Effector memory CD4-positive, alpha-beta T cell (primary cell): ENCODE measurements at regions not wholly inside any gene's neighbourhood (a gene's known extent, or its start where the extent isn't known, plus 50 kb on each side); places are given as distances from the start of the nearest gene placed in this dataset.
"Not testable (repeated sequence)": the region's sequence is repeated elsewhere in the genome, so short reads cannot be mapped to it uniquely, and the experiment has no call there.

ENCODE experiments used
- DNase-seq, 3 donors: peaks; one replicate each; pipeline ENCODE4 v3.0.0-alpha.2; 2020
- H3K27ac ChIP-seq: 2 replicates; pipeline ENCODE4 v1.7.0; 2013; ENCODE audit warnings: mild to moderate bottlenecking, low read length, moderate library complexity; ENCODE audit not compliant: insufficient read depth, poor library complexity, severe bottlenecking
- H3K27me3 ChIP-seq: replicated peaks from 2 replicates; pipeline ENCODE4 v1.7.0; 2013; ENCODE audit warnings: mild to moderate bottlenecking, low read length; ENCODE audit not compliant: insufficient read depth, control insufficient read depth, poor library complexity, severe bottlenecking
- H3K36me3 ChIP-seq: 2 replicates; pipeline ENCODE4 v1.7.0; 2013; ENCODE audit warnings: mild to moderate bottlenecking, low read length, moderate library complexity; ENCODE audit not compliant: control insufficient read depth, insufficient read depth
- H3K4me1 ChIP-seq: 2 replicates; pipeline ENCODE4 v1.7.0; 2013; ENCODE audit warnings: low read length, mild to moderate bottlenecking; ENCODE audit not compliant: control insufficient read depth, insufficient read depth, poor library complexity, severe bottlenecking
- H3K4me3 ChIP-seq: 2 replicates; pipeline ENCODE4 v1.7.0; 2013; ENCODE audit warnings: low read length, low read depth, mild to moderate bottlenecking; ENCODE audit not compliant: insufficient read depth, poor library complexity, severe bottlenecking
- H3K9me3 ChIP-seq: 2 replicates; pipeline ENCODE4 v1.7.0; 2013; ENCODE audit warnings: mild to moderate bottlenecking, low read length, moderate library complexity; ENCODE audit not compliant: control insufficient read depth

GRCh38 chr2:57210855-57211254 is 835.8 kb upstream of the VRK2 start:
- no peaks in the 10 kb centered on the region for H3K27me3 ChIP-seq
- H3K4me3 ChIP-seq: no peak overlapping the region
- DNase-seq: no peak
- no peak overlapping the region for H3K27ac ChIP-seq
- no peaks in the 10 kb centered on the region for H3K36me3 ChIP-seq
- no peaks in the 10 kb centered on the region for H3K9me3 ChIP-seq
- H3K4me1 ChIP-seq: no peaks in the 10 kb centered on the region

GRCh38 chr2:57217013-57217412 is 829.6 kb upstream of the VRK2 start:
- Histone ChIP-seq H3K27me3 (no peaks in the 10 kb centered on the region), H3K9me3 (no peaks in the 10 kb centered on the region), H3K36me3 (no peaks in the 10 kb centered on the region), H3K4me1 (no peaks in the 10 kb centered on the region), H3K27ac (no peak overlapping the region), H3K4me3 (no peak overlapping the region)
- DNase-seq: no peak

GRCh38 chr2:57218206-57218605 is 828.4 kb upstream of the VRK2 start:
- Histone ChIP-seq H3K27me3 (no peaks in the 10 kb centered on the region), H3K4me3 (no peak overlapping the region), H3K9me3 (no peaks in the 10 kb centered on the region), H3K36me3 (no peaks in the 10 kb centered on the region), H3K4me1 (no peaks in the 10 kb centered on the region), H3K27ac (no peak overlapping the region)
- DNase-seq: no peak

GRCh38 chr2:57229706-57230105 is 816.9 kb upstream of the VRK2 start:
- not testable (repeated sequence) for H3K27ac ChIP-seq, H3K9me3 ChIP-seq, H3K4me3 ChIP-seq, H3K4me1 ChIP-seq, H3K36me3 ChIP-seq, DNase-seq, H3K27me3 ChIP-seq

- not testable (repeated sequence) for DNase-seq, H3K36me3 ChIP-seq, H3K4me3 ChIP-seq
Measured at GRCh38 chr2:57232341-57232740, 814.3 kb upstream of the VRK2 start.

GRCh38 chr2:57251495-57251894 is 795.1 kb upstream of the VRK2 start:
- H3K27ac ChIP-seq, H3K27me3 ChIP-seq, H3K9me3 ChIP-seq, H3K4me3 ChIP-seq, H3K4me1 ChIP-seq, DNase-seq, H3K36me3 ChIP-seq: not testable (repeated sequence)

More at GRCh38 chr2:57232341-57232740, 814.3 kb upstream of the VRK2 start:
- not testable (repeated sequence) for H3K27me3 ChIP-seq, H3K9me3 ChIP-seq, H3K4me1 ChIP-seq, H3K27ac ChIP-seq

- H3K9me3 ChIP-seq, H3K27ac ChIP-seq, H3K36me3 ChIP-seq, H3K4me1 ChIP-seq, DNase-seq, H3K27me3 ChIP-seq, H3K4me3 ChIP-seq: not testable (repeated sequence)
Measured at GRCh38 chr2:57276408-57276807, 770.2 kb upstream of the VRK2 start.

- no peak for DNase-seq
- H3K36me3 ChIP-seq: no peaks in the 10 kb centered on the region
- no peak overlapping the region for H3K27ac ChIP-seq
- H3K4me3 ChIP-seq: no peak overlapping the region
- no peaks in the 10 kb centered on the region for H3K4me1 ChIP-seq
- H3K9me3 ChIP-seq: no peaks in the 10 kb centered on the region
- H3K27me3 ChIP-seq: no peaks in the 10 kb centered on the region
Measured at GRCh38 chr2:57278451-57278850, 768.2 kb upstream of the VRK2 start.

GRCh38 chr2:57291209-57291608 is 755.4 kb upstream of the VRK2 start:
- Histone ChIP-seq H3K27ac (no peak overlapping the region), H3K27me3 (no peaks in the 10 kb centered on the region), H3K9me3 (no peaks in the 10 kb centered on the region), H3K4me3 (no peak overlapping the region), H3K36me3 (no peaks in the 10 kb centered on the region), H3K4me1 (no peaks in the 10 kb centered on the region)
- no peak for DNase-seq

- Histone ChIP-seq H3K27ac (no peak overlapping the region), H3K4me3 (no peak overlapping the region)
- no peak for DNase-seq
Measured at GRCh38 chr2:57296795-57297517, 749.6 kb upstream of the VRK2 start.

More at GRCh38 chr2:57296795-57297517, 749.6 kb upstream of the VRK2 start:
- H3K4me1 ChIP-seq: no peaks in the 10 kb centered on the region
- H3K27me3 ChIP-seq: no peaks in the 10 kb centered on the region
- H3K36me3 ChIP-seq: no peaks in the 10 kb centered on the region
- no peaks in the 10 kb centered on the region for H3K9me3 ChIP-seq
